ENCODE measurements at regions not wholly inside any gene's neighbourhood (a gene's known extent, or its start where the extent isn't known, plus 50 kb on each side); places are given as distances from the start of the nearest gene placed in this dataset.

DNA sequence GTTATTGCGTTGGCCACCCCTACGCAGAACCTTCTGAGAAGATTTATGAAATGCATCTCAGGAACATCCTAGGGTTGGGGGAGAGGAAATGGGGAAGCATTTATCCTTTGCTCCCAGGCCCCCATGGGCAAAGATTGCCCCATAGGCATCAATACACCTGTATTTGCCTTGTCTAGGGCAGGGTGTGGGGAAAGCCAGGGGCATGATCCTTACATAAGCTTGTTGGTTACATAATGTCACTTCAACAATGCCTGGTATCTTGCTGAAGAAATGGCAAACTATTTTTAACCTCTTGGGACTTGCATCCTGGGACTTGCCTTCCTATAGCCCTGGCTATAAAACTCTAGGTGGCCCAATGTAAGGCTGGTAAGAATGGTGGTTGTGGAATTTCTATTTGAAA lies 53.9 kb upstream of the SPRED2 start (continued):
- TF ChIP-seq RFX5 (IDR thresholded peaks at IDR 0.05; ENCODE audit: borderline replicate concordance, low read depth, low read length) (no peak), SUZ12 (IDR thresholded peaks at IDR 0.05; ENCODE audit: low read length) (no peak), CBX5 (IDR thresholded peaks at IDR 0.05; ENCODE audit: low read depth, low read length) (no peak), TAF1 (IDR thresholded peaks at IDR 0.05; ENCODE audit: low read depth, low read length) (no peak), BRCA1 (IDR thresholded peaks at IDR 0.05; ENCODE audit: low read depth, low read length) (no peak), SP1 (IDR thresholded peaks at IDR 0.05; ENCODE audit: low read depth, low read length) (no peak), TCF12 (IDR thresholded peaks at IDR 0.05; ENCODE audit: low read depth, low read length) (no peak)
